ENCODE measurements at regions not wholly inside any gene's neighbourhood (a gene's known extent, or its start where the extent isn't known, plus 50 kb on each side); places are given as distances from the start of the nearest gene placed in this dataset.
"Not testable (repeated sequence)": the region's sequence is repeated elsewhere in the genome, so short reads cannot be mapped to it uniquely, and the experiment has no call there.

- peaks cover 3 to 14% (median 8%) of the 10 kb centered on the region in 11 donors for H3K9me3 Mint-ChIP-seq
- H3K9me3 ChIP-seq (ENCODE audit: control insufficient read depth in 2 of 3, low read length in 3 of 3); DNase-seq; POLR2A ChIA-PET; H3K4me1 Mint-ChIP-seq; H3K27ac Mint-ChIP-seq; H3K27me3 Mint-ChIP-seq; H3K4me3 ChIP-seq (ENCODE audit: low read length); H3K27ac ChIP-seq (ENCODE audit: low read depth, low read length); H3K36me3 ChIP-seq (ENCODE audit: control insufficient read depth in 2 of 3, insufficient read depth in 3 of 3, low read length in 3 of 3); H3K4me3 Mint-ChIP-seq; H3K36me3 Mint-ChIP-seq; H3K4me1 ChIP-seq (ENCODE audit: control insufficient read depth in 2 of 2, insufficient read depth in 2 of 2, low read length in 2 of 2); H3K27me3 ChIP-seq (ENCODE audit: control insufficient read depth in 2 of 2, insufficient read depth in 2 of 2, low read length in 2 of 2); CTCF ChIA-PET; ATAC-seq; intact Hi-C loops (cut with micrococcal nuclease): not testable (repeated sequence)
Measured at GRCh38 chr6:165127743-165128142, 181.7 kb downstream of the C6orf118 start.

DNA sequence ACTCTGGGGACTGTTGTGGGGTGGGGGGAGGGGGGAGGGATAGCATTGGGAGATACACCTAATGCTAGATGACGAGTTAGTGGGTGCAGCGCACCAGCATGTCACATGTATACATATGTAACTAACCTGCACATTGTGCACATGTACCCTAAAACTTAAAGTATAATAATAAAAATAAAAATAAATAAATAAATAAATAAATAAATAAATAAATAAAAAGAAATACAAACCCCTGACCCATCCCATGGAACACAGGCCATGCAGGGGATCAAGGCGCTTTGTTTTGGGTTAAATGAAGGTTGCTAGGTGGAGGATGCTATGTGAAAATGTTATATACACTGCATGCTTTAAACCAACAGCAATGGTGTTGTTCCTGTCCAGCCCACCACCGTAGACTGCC lies 184.7 kb downstream of the C6orf118 start:
- H3K27me3 Mint-ChIP-seq; CTCF ChIA-PET; H3K9me3 ChIP-seq (ENCODE audit: control insufficient read depth in 2 of 3, low read length in 3 of 3); H3K4me3 ChIP-seq (ENCODE audit: low read length); ATAC-seq; DNase-seq; H3K4me3 Mint-ChIP-seq; POLR2A ChIA-PET; H3K27ac Mint-ChIP-seq; intact Hi-C loops (cut with micrococcal nuclease); H3K27ac ChIP-seq (ENCODE audit: low read depth, low read length); H3K36me3 ChIP-seq (ENCODE audit: control insufficient read depth in 2 of 3, insufficient read depth in 3 of 3, low read length in 3 of 3); H3K27me3 ChIP-seq (ENCODE audit: control insufficient read depth in 2 of 2, insufficient read depth in 2 of 2, low read length in 2 of 2); H3K4me1 ChIP-seq (ENCODE audit: control insufficient read depth in 2 of 2, insufficient read depth in 2 of 2, low read length in 2 of 2); H3K36me3 Mint-ChIP-seq; H3K4me1 Mint-ChIP-seq: not testable (repeated sequence)
- H3K9me3 Mint-ChIP-seq, result peaks cover 3 to 13% (median 7%) of the 10 kb centered on the region in 11 donors

- DNase-seq, result no peak
- intact Hi-C loops (cut with micrococcal nuclease), result no loop called here
- H3K4me1 Mint-ChIP-seq, result no peaks in the 10 kb centered on the region
Measured at GRCh38 chr6:165119231-165120020, 190.0 kb downstream of the C6orf118 start.

DNA sequence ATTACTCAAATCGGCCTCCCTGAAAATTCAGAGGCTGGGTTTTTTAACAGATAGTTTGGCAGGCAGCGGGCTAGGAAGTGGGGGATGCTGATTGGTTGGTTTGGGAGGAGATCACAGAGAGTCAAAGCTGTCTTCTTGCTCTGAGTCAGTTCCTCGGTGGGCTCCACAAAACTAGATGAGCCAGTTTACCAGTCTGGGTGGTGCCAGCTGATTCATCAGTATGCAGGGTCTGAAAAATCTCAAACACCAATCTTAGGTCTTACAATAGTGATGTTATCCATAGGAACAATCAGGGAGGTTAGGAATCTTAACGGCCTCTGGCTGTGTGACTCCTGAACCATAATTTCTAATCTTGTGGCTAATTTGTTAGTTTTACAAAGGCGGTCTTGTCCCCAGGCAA lies 190.7 kb downstream of the C6orf118 start:
- ATAC-seq (no peak), DNase-seq (no peak)
- intact Hi-C loops (cut with micrococcal nuclease), result no loop called here
- Mint-ChIP-seq H3K4me1 (no peaks in the 10 kb centered on the region), H3K9me3 (peaks cover 2 to 23% (median 8%) of the 10 kb centered on the region in 11 donors), H3K4me3 (no peak overlapping the region), H3K36me3 (no peaks in the 10 kb centered on the region), H3K27ac (no peak overlapping the region), H3K27me3 (peaks cover 0 to 5% (median 0%) of the 10 kb centered on the region in 5 donors)
- CTCF ChIA-PET, result no interaction called here
- no peak overlapping the region for H3K4me3 ChIP-seq (ENCODE audit: low read length)
- no peak overlapping the region for H3K27ac ChIP-seq (ENCODE audit: low read depth, low read length)
- no peaks in the 10 kb centered on the region for H3K27me3 ChIP-seq (ENCODE audit: control insufficient read depth in 2 of 2, insufficient read depth in 2 of 2, low read length in 2 of 2)
- H3K36me3 ChIP-seq (ENCODE audit: control insufficient read depth in 2 of 3, insufficient read depth in 3 of 3, low read length in 3 of 3), result no peaks in the 10 kb centered on the region
- H3K4me1 ChIP-seq (ENCODE audit: control insufficient read depth in 2 of 2, insufficient read depth in 2 of 2, low read length in 2 of 2), result no peaks in the 10 kb centered on the region
- POLR2A ChIA-PET, result no interaction called here
- peaks cover 0 to 8% (median 0%) of the 10 kb centered on the region in 3 experiments for H3K9me3 ChIP-seq (ENCODE audit: control insufficient read depth in 2 of 3, low read length in 3 of 3)

More at GRCh38 chr6:165119231-165120020, 190.0 kb downstream of the C6orf118 start:
- ChIA-PET POLR2A (no interaction called here), CTCF (no interaction called here)
- H3K27me3 ChIP-seq (ENCODE audit: control insufficient read depth in 2 of 2, insufficient read depth in 2 of 2, low read length in 2 of 2), result no peaks in the 10 kb centered on the region
- no peak for ATAC-seq
- peaks cover 0 to 5% (median 0%) of the 10 kb centered on the region in 5 donors for H3K27me3 Mint-ChIP-seq
- H3K4me3 ChIP-seq (ENCODE audit: low read length), result no peak overlapping the region
- H3K36me3 Mint-ChIP-seq, result no peaks in the 10 kb centered on the region
- H3K9me3 Mint-ChIP-seq, result peaks cover 0 to 19% (median 4%) of the 10 kb centered on the region in 11 donors
- H3K9me3 ChIP-seq (ENCODE audit: control insufficient read depth in 2 of 3, low read length in 3 of 3), result peaks cover 0 to 3% (median 0%) of the 10 kb centered on the region in 3 experiments
- H3K27ac Mint-ChIP-seq, result no peak overlapping the region
- no peaks in the 10 kb centered on the region for H3K36me3 ChIP-seq (ENCODE audit: control insufficient read depth in 2 of 3, insufficient read depth in 3 of 3, low read length in 3 of 3)
- no peak overlapping the region for H3K27ac ChIP-seq (ENCODE audit: low read depth, low read length)
- no peaks in the 10 kb centered on the region for H3K4me1 ChIP-seq (ENCODE audit: control insufficient read depth in 2 of 2, insufficient read depth in 2 of 2, low read length in 2 of 2)
- H3K4me3 Mint-ChIP-seq, result no peak overlapping the region

GRCh38 chr6:165117806-165118205 lies 191.6 kb downstream of the C6orf118 start:
- DNase-seq, result no peak
- no peak overlapping the region for H3K27ac Mint-ChIP-seq
- intact Hi-C loops (cut with micrococcal nuclease), result no loop called here
- Histone ChIP-seq H3K27ac (ENCODE audit: low read depth, low read length) (no peak overlapping the region), H3K27me3 (ENCODE audit: control insufficient read depth in 2 of 2, insufficient read depth in 2 of 2, low read length in 2 of 2) (no peaks in the 10 kb centered on the region), H3K4me1 (ENCODE audit: control insufficient read depth in 2 of 2, insufficient read depth in 2 of 2, low read length in 2 of 2) (no peaks in the 10 kb centered on the region), H3K9me3 (ENCODE audit: control insufficient read depth in 2 of 3, low read length in 3 of 3) (peaks cover 0 to 9% (median 0%) of the 10 kb centered on the region in 3 experiments), H3K36me3 (ENCODE audit: control insufficient read depth in 2 of 3, insufficient read depth in 3 of 3, low read length in 3 of 3) (no peaks in the 10 kb centered on the region), H3K4me3 (ENCODE audit: low read length) (no peak overlapping the region)
- ChIA-PET CTCF (no interaction called here), POLR2A (no interaction called here)
- peaks cover 0 to 5% (median 0%) of the 10 kb centered on the region in 5 donors for H3K27me3 Mint-ChIP-seq
- peaks cover 2 to 33% (median 11%) of the 10 kb centered on the region in 11 donors for H3K9me3 Mint-ChIP-seq
- H3K4me3 Mint-ChIP-seq, result no peak overlapping the region
- ATAC-seq, result no peak
- no peaks in the 10 kb centered on the region for H3K4me1 Mint-ChIP-seq
- no peaks in the 10 kb centered on the region for H3K36me3 Mint-ChIP-seq

DNA sequence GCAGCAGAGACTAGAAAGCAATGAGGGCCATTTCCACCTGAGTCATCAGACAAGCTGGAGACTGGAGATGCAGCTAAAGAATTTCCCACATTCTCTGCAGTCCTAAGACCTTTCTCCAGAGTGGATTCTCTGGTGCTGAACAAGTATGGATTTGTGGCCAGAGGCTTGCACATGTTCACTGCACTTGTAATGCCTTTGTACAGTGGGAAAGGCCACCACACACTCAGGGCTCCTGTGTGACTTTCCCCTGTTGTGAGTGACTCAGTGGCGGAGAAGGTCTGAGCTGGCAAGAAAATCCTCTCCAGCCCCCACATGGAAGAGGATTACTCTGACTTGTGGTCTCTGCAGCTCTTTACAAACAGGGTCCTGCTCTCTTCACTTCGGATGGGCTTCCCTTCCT lies 192.3 kb downstream of the C6orf118 start:
- Mint-ChIP-seq H3K36me3 (no peaks in the 10 kb centered on the region), H3K9me3 (peaks cover 2 to 36% (median 11%) of the 10 kb centered on the region in 11 donors), H3K4me1 (no peaks in the 10 kb centered on the region), H3K4me3 (no peak overlapping the region), H3K27ac (no peak overlapping the region), H3K27me3 (peaks cover 0 to 5% (median 0%) of the 10 kb centered on the region in 5 donors)
- no peak overlapping the region for H3K4me3 ChIP-seq (ENCODE audit: low read length)
- no peak for ATAC-seq
- POLR2A ChIA-PET, result no interaction called here
- DNase-seq, result no peak
- intact Hi-C loops (cut with micrococcal nuclease), result no loop called here
- CTCF ChIA-PET, result no interaction called here
- H3K27ac ChIP-seq (ENCODE audit: low read depth, low read length), result no peak overlapping the region
- H3K4me1 ChIP-seq (ENCODE audit: control insufficient read depth in 2 of 2, insufficient read depth in 2 of 2, low read length in 2 of 2), result no peaks in the 10 kb centered on the region
- no peaks in the 10 kb centered on the region for H3K27me3 ChIP-seq (ENCODE audit: control insufficient read depth in 2 of 2, insufficient read depth in 2 of 2, low read length in 2 of 2)
- no peaks in the 10 kb centered on the region for H3K36me3 ChIP-seq (ENCODE audit: control insufficient read depth in 2 of 3, insufficient read depth in 3 of 3, low read length in 3 of 3)
- H3K9me3 ChIP-seq (ENCODE audit: control insufficient read depth in 2 of 3, low read length in 3 of 3), result peaks cover 0 to 9% (median 0%) of the 10 kb centered on the region in 3 experiments

GRCh38 chr6:165110860-165111259 lies 198.5 kb downstream of the C6orf118 start:
- ChIA-PET POLR2A (no interaction called here), CTCF (no interaction called here)
- ATAC-seq (no peak), DNase-seq (no peak)
- Histone ChIP-seq H3K27me3 (ENCODE audit: control insufficient read depth in 2 of 2, insufficient read depth in 2 of 2, low read length in 2 of 2) (no peaks in the 10 kb centered on the region), H3K36me3 (ENCODE audit: control insufficient read depth in 2 of 3, insufficient read depth in 3 of 3, low read length in 3 of 3) (no peaks in the 10 kb centered on the region), H3K4me3 (ENCODE audit: low read length) (no peak overlapping the region), H3K9me3 (ENCODE audit: control insufficient read depth in 2 of 3, low read length in 3 of 3) (peaks cover 0 to 11% (median 0%) of the 10 kb centered on the region in 3 experiments), H3K4me1 (ENCODE audit: control insufficient read depth in 2 of 2, insufficient read depth in 2 of 2, low read length in 2 of 2) (no peaks in the 10 kb centered on the region), H3K27ac (ENCODE audit: low read depth, low read length) (no peak overlapping the region)
- Mint-ChIP-seq H3K36me3 (no peaks in the 10 kb centered on the region), H3K4me3 (no peak overlapping the region), H3K27me3 (no peaks in the 10 kb centered on the region), H3K4me1 (no peaks in the 10 kb centered on the region), H3K27ac (no peak overlapping the region), H3K9me3 (peaks cover 2 to 39% (median 12%) of the 10 kb centered on the region in 11 donors)
- intact Hi-C loops (cut with micrococcal nuclease), result no loop called here
